ENCODE measurements at regions not wholly inside any gene's neighbourhood (a gene's known extent, or its start where the extent isn't known, plus 50 kb on each side); places are given as distances from the start of the nearest gene placed in this dataset.

GRCh38 chr3:176934698-176935097 is 262.6 kb downstream of the TBL1XR1 start:
- WGBS (ENCODE audit: insufficient coverage), result 95% methylated on average over 2 of the region's 2 CpGs
- no peaks in the 10 kb centered on the region for H3K9me3 ChIP-seq (replicated peaks; ENCODE audit: control insufficient read depth, low read depth, low read length)
- H3K27ac ChIP-seq (ENCODE audit: low read length), result no peak overlapping the region
- no peaks in the 10 kb centered on the region for H3K36me3 ChIP-seq (ENCODE audit: control insufficient read depth, insufficient read depth, low read length)
- DNase-seq, result no peak
- H3K27me3 ChIP-seq (ENCODE audit: control insufficient read depth, insufficient read depth, low read length), result no peaks in the 10 kb centered on the region
- H3K4me3 ChIP-seq (ENCODE audit: low read length), result no peak overlapping the region
- H3K4me1 ChIP-seq (ENCODE audit: control insufficient read depth, insufficient read depth, low read length), result peaks cover 5% of the 10 kb centered on the region

GRCh38 chr3:176933704-176934103 is 263.6 kb downstream of the TBL1XR1 start:
- 93% methylated on average over 7 of the region's 8 CpGs for WGBS (ENCODE audit: insufficient coverage)
- H3K27ac ChIP-seq (ENCODE audit: low read length), result no peak overlapping the region
- no peak for DNase-seq
- no peaks in the 10 kb centered on the region for H3K27me3 ChIP-seq (ENCODE audit: control insufficient read depth, insufficient read depth, low read length)
- peaks cover 5% of the 10 kb centered on the region for H3K4me1 ChIP-seq (ENCODE audit: control insufficient read depth, insufficient read depth, low read length)
- H3K4me3 ChIP-seq (ENCODE audit: low read length), result no peak overlapping the region
- H3K36me3 ChIP-seq (ENCODE audit: control insufficient read depth, insufficient read depth, low read length), result no peaks in the 10 kb centered on the region
- no peaks in the 10 kb centered on the region for H3K9me3 ChIP-seq (replicated peaks; ENCODE audit: control insufficient read depth, low read depth, low read length)

GRCh38 chr3:176932433-176932832 is 264.8 kb downstream of the TBL1XR1 start:
- H3K36me3 ChIP-seq (ENCODE audit: control insufficient read depth, insufficient read depth, low read length), result no peaks in the 10 kb centered on the region
- no peak overlapping the region for H3K4me3 ChIP-seq (ENCODE audit: low read length)
- no peak overlapping the region for H3K27ac ChIP-seq (ENCODE audit: low read length)
- 80% methylated on average over 3 of the region's 3 CpGs for WGBS (ENCODE audit: insufficient coverage)
- H3K27me3 ChIP-seq (ENCODE audit: control insufficient read depth, insufficient read depth, low read length), result no peaks in the 10 kb centered on the region
- H3K4me1 ChIP-seq (ENCODE audit: control insufficient read depth, insufficient read depth, low read length), result peaks cover 5% of the 10 kb centered on the region
- no peak for DNase-seq
- no peaks in the 10 kb centered on the region for H3K9me3 ChIP-seq (replicated peaks; ENCODE audit: control insufficient read depth, low read depth, low read length)

GRCh38 chr3:176931991-176932390 is 265.3 kb downstream of the TBL1XR1 start:
- H3K36me3 ChIP-seq (ENCODE audit: control insufficient read depth, insufficient read depth, low read length), result no peaks in the 10 kb centered on the region
- H3K27ac ChIP-seq (ENCODE audit: low read length), result no peak overlapping the region
- H3K9me3 ChIP-seq (replicated peaks; ENCODE audit: control insufficient read depth, low read depth, low read length), result no peaks in the 10 kb centered on the region
- no peak overlapping the region for H3K4me3 ChIP-seq (ENCODE audit: low read length)
- 82% methylated on average over 1 of the region's 2 CpGs for WGBS (ENCODE audit: insufficient coverage)
- no peak for DNase-seq
- no peaks in the 10 kb centered on the region for H3K27me3 ChIP-seq (ENCODE audit: control insufficient read depth, insufficient read depth, low read length)
- H3K4me1 ChIP-seq (ENCODE audit: control insufficient read depth, insufficient read depth, low read length), result peaks cover 5% of the 10 kb centered on the region

GRCh38 chr3:176930942-176931341 is 266.3 kb downstream of the TBL1XR1 start:
- no peak for DNase-seq
- H3K4me3 ChIP-seq (ENCODE audit: low read length), result no peak overlapping the region
- no peaks in the 10 kb centered on the region for H3K36me3 ChIP-seq (ENCODE audit: control insufficient read depth, insufficient read depth, low read length)
- H3K9me3 ChIP-seq (replicated peaks; ENCODE audit: control insufficient read depth, low read depth, low read length), result no peaks in the 10 kb centered on the region
- peaks cover 5% of the 10 kb centered on the region for H3K4me1 ChIP-seq (ENCODE audit: control insufficient read depth, insufficient read depth, low read length)
- H3K27ac ChIP-seq (ENCODE audit: low read length), result no peak overlapping the region
- no peaks in the 10 kb centered on the region for H3K27me3 ChIP-seq (ENCODE audit: control insufficient read depth, insufficient read depth, low read length)

- Histone ChIP-seq H3K27me3 (ENCODE audit: control insufficient read depth, insufficient read depth, low read length) (no peaks in the 10 kb centered on the region), H3K9me3 (replicated peaks; ENCODE audit: control insufficient read depth, low read depth, low read length) (no peaks in the 10 kb centered on the region), H3K27ac (ENCODE audit: low read length) (no peak overlapping the region), H3K36me3 (ENCODE audit: control insufficient read depth, insufficient read depth, low read length) (no peaks in the 10 kb centered on the region), H3K4me1 (ENCODE audit: control insufficient read depth, insufficient read depth, low read length) (no peaks in the 10 kb centered on the region), H3K4me3 (ENCODE audit: low read length) (no peak overlapping the region)
- no CpG with 5 or more reads among the region's 1 CpG for WGBS (ENCODE audit: insufficient coverage)
- no peak for DNase-seq
Observed at GRCh38 chr3:176928582-176928931, 268.7 kb downstream of the TBL1XR1 start.

- no peaks in the 10 kb centered on the region for H3K4me1 ChIP-seq (ENCODE audit: control insufficient read depth, insufficient read depth, low read length)
- no peak overlapping the region for H3K4me3 ChIP-seq (ENCODE audit: low read length)
- H3K27me3 ChIP-seq (ENCODE audit: control insufficient read depth, insufficient read depth, low read length), result no peaks in the 10 kb centered on the region
- no CpG with 5 or more reads among the region's 3 CpGs for WGBS (ENCODE audit: insufficient coverage)
- no peaks in the 10 kb centered on the region for H3K36me3 ChIP-seq (ENCODE audit: control insufficient read depth, insufficient read depth, low read length)
- no peak for DNase-seq
- no peak overlapping the region for H3K27ac ChIP-seq (ENCODE audit: low read length)
- no peaks in the 10 kb centered on the region for H3K9me3 ChIP-seq (replicated peaks; ENCODE audit: control insufficient read depth, low read depth, low read length)
Observed at GRCh38 chr3:176927706-176928581, 269.3 kb downstream of the TBL1XR1 start.

GRCh38 chr3:176927280-176927679 is 270.0 kb downstream of the TBL1XR1 start:
- H3K9me3 ChIP-seq (replicated peaks; ENCODE audit: control insufficient read depth, low read depth, low read length), result no peaks in the 10 kb centered on the region
- H3K36me3 ChIP-seq (ENCODE audit: control insufficient read depth, insufficient read depth, low read length), result no peaks in the 10 kb centered on the region
- 44% methylated on average over 1 of the region's 3 CpGs for WGBS (ENCODE audit: insufficient coverage)
- H3K27me3 ChIP-seq (ENCODE audit: control insufficient read depth, insufficient read depth, low read length), result no peaks in the 10 kb centered on the region
- H3K27ac ChIP-seq (ENCODE audit: low read length), result no peak overlapping the region
- no peaks in the 10 kb centered on the region for H3K4me1 ChIP-seq (ENCODE audit: control insufficient read depth, insufficient read depth, low read length)
- H3K4me3 ChIP-seq (ENCODE audit: low read length), result no peak overlapping the region
- no peak for DNase-seq

GRCh38 chr3:176926688-176927087 is 270.6 kb downstream of the TBL1XR1 start:
- WGBS (ENCODE audit: insufficient coverage), result no CpG with 5 or more reads among the region's 2 CpGs
- no peaks in the 10 kb centered on the region for H3K9me3 ChIP-seq (replicated peaks; ENCODE audit: control insufficient read depth, low read depth, low read length)
- H3K27ac ChIP-seq (ENCODE audit: low read length), result no peak overlapping the region
- no peak for DNase-seq
- H3K4me3 ChIP-seq (ENCODE audit: low read length), result no peak overlapping the region
- H3K4me1 ChIP-seq (ENCODE audit: control insufficient read depth, insufficient read depth, low read length), result no peaks in the 10 kb centered on the region
- no peaks in the 10 kb centered on the region for H3K27me3 ChIP-seq (ENCODE audit: control insufficient read depth, insufficient read depth, low read length)
- H3K36me3 ChIP-seq (ENCODE audit: control insufficient read depth, insufficient read depth, low read length), result no peaks in the 10 kb centered on the region

GRCh38 chr3:176926034-176926433 is 271.2 kb downstream of the TBL1XR1 start:
- no peak for DNase-seq
- no peak overlapping the region for H3K4me3 ChIP-seq (ENCODE audit: low read length)
- no peaks in the 10 kb centered on the region for H3K4me1 ChIP-seq (ENCODE audit: control insufficient read depth, insufficient read depth, low read length)
- H3K27me3 ChIP-seq (ENCODE audit: control insufficient read depth, insufficient read depth, low read length), result no peaks in the 10 kb centered on the region
- H3K27ac ChIP-seq (ENCODE audit: low read length), result no peak overlapping the region
- no CpG with 5 or more reads among the region's 3 CpGs for WGBS (ENCODE audit: insufficient coverage)
- H3K9me3 ChIP-seq (replicated peaks; ENCODE audit: control insufficient read depth, low read depth, low read length), result no peaks in the 10 kb centered on the region
- no peaks in the 10 kb centered on the region for H3K36me3 ChIP-seq (ENCODE audit: control insufficient read depth, insufficient read depth, low read length)

- Histone ChIP-seq H3K4me3 (ENCODE audit: low read length) (no peak overlapping the region), H3K36me3 (ENCODE audit: control insufficient read depth, insufficient read depth, low read length) (no peaks in the 10 kb centered on the region), H3K9me3 (replicated peaks; ENCODE audit: control insufficient read depth, low read depth, low read length) (no peaks in the 10 kb centered on the region), H3K27ac (ENCODE audit: low read length) (peak overlapping the region; percentile 31), H3K27me3 (ENCODE audit: control insufficient read depth, insufficient read depth, low read length) (no peaks in the 10 kb centered on the region), H3K4me1 (ENCODE audit: control insufficient read depth, insufficient read depth, low read length) (peaks cover 6% of the 10 kb centered on the region)
- 35% methylated on average over 3 of the region's 5 CpGs for WGBS (ENCODE audit: insufficient coverage)
- DNase-seq, result no peak
Observed at GRCh38 chr3:176920766-176921160, 276.5 kb downstream of the TBL1XR1 start.

Data from muscle of leg (tissue), 3 donors.